GM23338 (cell line): ENCODE measurements at regions not wholly inside any gene's neighbourhood (a gene's known extent, or its start where the extent isn't known, plus 50 kb on each side); places are given as distances from the start of the nearest gene placed in this dataset.

ENCODE experiments used
- CREB1 ChIP-seq: fragments of 250-450 bp; sonication (Bioruptor Pico); IDR thresholded peaks from 2 replicates; pipeline ENCODE4 v1.5.0; 2020; ENCODE audit warnings: low read depth, mild to moderate bottlenecking, moderate library complexity
- EZH2 ChIP-seq: fragments of 200-600 bp; sonication (generic); IDR thresholded peaks from one replicate; pipeline ENCODE4 v1.8.0; 2017; ENCODE audit warnings: antibody characterized with exemption, mild to moderate bottlenecking, low read depth; ENCODE audit not compliant: unreplicated experiment
- EZH2phosphoT487 ChIP-seq: fragments of 200-600 bp; sonication (generic); IDR thresholded peaks from one replicate; pipeline ENCODE4 v1.8.1; 2018; ENCODE audit warnings: antibody characterized with exemption; ENCODE audit not compliant: unreplicated experiment
- JUNB ChIP-seq: IDR thresholded peaks from one replicate; pipeline ENCODE4 v1.6.1; 2016; ENCODE audit warnings: antibody characterized with exemption; ENCODE audit not compliant: unreplicated experiment
- NANOG ChIP-seq: IDR thresholded peaks from 2 replicates; pipeline ENCODE4 v1.6.1; 2016; ENCODE audit warnings: antibody characterized with exemption, borderline replicate concordance
- POLR2AphosphoS5 ChIP-seq: IDR thresholded peaks from 2 replicates; pipeline ENCODE4 v1.6.1; 2016; ENCODE audit warnings: antibody characterized with exemption, low read depth
- STAT1 ChIP-seq: IDR thresholded peaks from one replicate; pipeline ENCODE4 v1.6.1; 2016; ENCODE audit warnings: antibody characterized with exemption; ENCODE audit not compliant: unreplicated experiment
- ZNF114 ChIP-seq: fragments of 250-450 bp; sonication (Bioruptor Pico); IDR thresholded peaks from 2 replicates; pipeline ENCODE4 v1.5.0; 2020; ENCODE audit warnings: mild to moderate bottlenecking, moderate library complexity
- ZNF462 ChIP-seq: fragments of 250-450 bp; sonication (Bioruptor Pico); IDR thresholded peaks from 2 replicates; pipeline ENCODE4 v1.5.0; 2020; ENCODE audit warnings: mild to moderate bottlenecking, moderate library complexity
- TF ChIP-seq, protein P1 (sequence below), 2 experiments: fragments of 200-600 bp in 1 of 2; sonication (generic) in 1 of 2; conservative IDR thresholded peaks; 2 replicates each; pipeline versions ENCODE4 v1.5.1 to v1.6.1; 2016 to 2017; ENCODE audit warnings: antibody characterized with exemption in 2 of 2, low read depth in 2 of 2, mild to moderate bottlenecking in 2 of 2, moderate library complexity in 1 of 2
- TF ChIP-seq, protein P2 (sequence below): IDR thresholded peaks from one replicate; pipeline ENCODE4 v1.6.1; 2018; ENCODE audit warnings: antibody characterized with exemption; ENCODE audit not compliant: unreplicated experiment
- TF ChIP-seq, protein P3 (sequence below): IDR thresholded peaks from 2 replicates; pipeline ENCODE4 v1.6.1; 2016; ENCODE audit warnings: antibody characterized with exemption

GRCh38 chr2:37786854-37787253 lies 115.4 kb upstream of the CDC42EP3 start:
- TF ChIP-seq POLR2AphosphoS5: no peak
- TF ChIP-seq, protein P1, sequence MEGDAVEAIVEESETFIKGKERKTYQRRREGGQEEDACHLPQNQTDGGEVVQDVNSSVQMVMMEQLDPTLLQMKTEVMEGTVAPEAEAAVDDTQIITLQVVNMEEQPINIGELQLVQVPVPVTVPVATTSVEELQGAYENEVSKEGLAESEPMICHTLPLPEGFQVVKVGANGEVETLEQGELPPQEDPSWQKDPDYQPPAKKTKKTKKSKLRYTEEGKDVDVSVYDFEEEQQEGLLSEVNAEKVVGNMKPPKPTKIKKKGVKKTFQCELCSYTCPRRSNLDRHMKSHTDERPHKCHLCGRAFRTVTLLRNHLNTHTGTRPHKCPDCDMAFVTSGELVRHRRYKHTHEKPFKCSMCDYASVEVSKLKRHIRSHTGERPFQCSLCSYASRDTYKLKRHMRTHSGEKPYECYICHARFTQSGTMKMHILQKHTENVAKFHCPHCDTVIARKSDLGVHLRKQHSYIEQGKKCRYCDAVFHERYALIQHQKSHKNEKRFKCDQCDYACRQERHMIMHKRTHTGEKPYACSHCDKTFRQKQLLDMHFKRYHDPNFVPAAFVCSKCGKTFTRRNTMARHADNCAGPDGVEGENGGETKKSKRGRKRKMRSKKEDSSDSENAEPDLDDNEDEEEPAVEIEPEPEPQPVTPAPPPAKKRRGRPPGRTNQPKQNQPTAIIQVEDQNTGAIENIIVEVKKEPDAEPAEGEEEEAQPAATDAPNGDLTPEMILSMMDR (conservative IDR thresholded peaks at IDR 0.05; ENCODE audit: low read depth in 2 of 2): no peak
- no peak for TF ChIP-seq CREB1
- no peak for TF ChIP-seq EZH2
- TF ChIP-seq JUNB: no peak
- TF ChIP-seq EZH2phosphoT487: no peak
- TF ChIP-seq, protein P2, sequence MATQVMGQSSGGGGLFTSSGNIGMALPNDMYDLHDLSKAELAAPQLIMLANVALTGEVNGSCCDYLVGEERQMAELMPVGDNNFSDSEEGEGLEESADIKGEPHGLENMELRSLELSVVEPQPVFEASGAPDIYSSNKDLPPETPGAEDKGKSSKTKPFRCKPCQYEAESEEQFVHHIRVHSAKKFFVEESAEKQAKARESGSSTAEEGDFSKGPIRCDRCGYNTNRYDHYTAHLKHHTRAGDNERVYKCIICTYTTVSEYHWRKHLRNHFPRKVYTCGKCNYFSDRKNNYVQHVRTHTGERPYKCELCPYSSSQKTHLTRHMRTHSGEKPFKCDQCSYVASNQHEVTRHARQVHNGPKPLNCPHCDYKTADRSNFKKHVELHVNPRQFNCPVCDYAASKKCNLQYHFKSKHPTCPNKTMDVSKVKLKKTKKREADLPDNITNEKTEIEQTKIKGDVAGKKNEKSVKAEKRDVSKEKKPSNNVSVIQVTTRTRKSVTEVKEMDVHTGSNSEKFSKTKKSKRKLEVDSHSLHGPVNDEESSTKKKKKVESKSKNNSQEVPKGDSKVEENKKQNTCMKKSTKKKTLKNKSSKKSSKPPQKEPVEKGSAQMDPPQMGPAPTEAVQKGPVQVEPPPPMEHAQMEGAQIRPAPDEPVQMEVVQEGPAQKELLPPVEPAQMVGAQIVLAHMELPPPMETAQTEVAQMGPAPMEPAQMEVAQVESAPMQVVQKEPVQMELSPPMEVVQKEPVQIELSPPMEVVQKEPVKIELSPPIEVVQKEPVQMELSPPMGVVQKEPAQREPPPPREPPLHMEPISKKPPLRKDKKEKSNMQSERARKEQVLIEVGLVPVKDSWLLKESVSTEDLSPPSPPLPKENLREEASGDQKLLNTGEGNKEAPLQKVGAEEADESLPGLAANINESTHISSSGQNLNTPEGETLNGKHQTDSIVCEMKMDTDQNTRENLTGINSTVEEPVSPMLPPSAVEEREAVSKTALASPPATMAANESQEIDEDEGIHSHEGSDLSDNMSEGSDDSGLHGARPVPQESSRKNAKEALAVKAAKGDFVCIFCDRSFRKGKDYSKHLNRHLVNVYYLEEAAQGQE: no peak
- no peak for TF ChIP-seq ZNF114
- TF ChIP-seq, protein P3, sequence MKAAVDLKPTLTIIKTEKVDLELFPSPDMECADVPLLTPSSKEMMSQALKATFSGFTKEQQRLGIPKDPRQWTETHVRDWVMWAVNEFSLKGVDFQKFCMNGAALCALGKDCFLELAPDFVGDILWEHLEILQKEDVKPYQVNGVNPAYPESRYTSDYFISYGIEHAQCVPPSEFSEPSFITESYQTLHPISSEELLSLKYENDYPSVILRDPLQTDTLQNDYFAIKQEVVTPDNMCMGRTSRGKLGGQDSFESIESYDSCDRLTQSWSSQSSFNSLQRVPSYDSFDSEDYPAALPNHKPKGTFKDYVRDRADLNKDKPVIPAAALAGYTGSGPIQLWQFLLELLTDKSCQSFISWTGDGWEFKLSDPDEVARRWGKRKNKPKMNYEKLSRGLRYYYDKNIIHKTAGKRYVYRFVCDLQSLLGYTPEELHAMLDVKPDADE: no peak
- TF ChIP-seq STAT1: no peak
- TF ChIP-seq NANOG: no peak
- no peak for TF ChIP-seq ZNF462 (CRISPR knock-in tag)
